GM23248 (cell line): ENCODE measurements at regions not wholly inside any gene's neighbourhood (a gene's known extent, or its start where the extent isn't known, plus 50 kb on each side); places are given as distances from the start of the nearest gene placed in this dataset.

Experiments
- EZH2 ChIP-seq: fragments of 200-600 bp; sonication (generic); IDR thresholded peaks from 2 replicates; pipeline ENCODE4 v1.6.1; 2018; ENCODE audit warnings: antibody characterized with exemption, mild to moderate bottlenecking; ENCODE audit not compliant: insufficient read depth, poor library complexity, severe bottlenecking
- EZH2phosphoT487 ChIP-seq: fragments of 200-600 bp; sonication (generic); IDR thresholded peaks from 2 replicates; pipeline ENCODE4 v1.6.1; 2018; ENCODE audit warnings: antibody characterized with exemption, moderate library complexity, mild to moderate bottlenecking, low read depth; ENCODE audit not compliant: insufficient read depth

DNA sequence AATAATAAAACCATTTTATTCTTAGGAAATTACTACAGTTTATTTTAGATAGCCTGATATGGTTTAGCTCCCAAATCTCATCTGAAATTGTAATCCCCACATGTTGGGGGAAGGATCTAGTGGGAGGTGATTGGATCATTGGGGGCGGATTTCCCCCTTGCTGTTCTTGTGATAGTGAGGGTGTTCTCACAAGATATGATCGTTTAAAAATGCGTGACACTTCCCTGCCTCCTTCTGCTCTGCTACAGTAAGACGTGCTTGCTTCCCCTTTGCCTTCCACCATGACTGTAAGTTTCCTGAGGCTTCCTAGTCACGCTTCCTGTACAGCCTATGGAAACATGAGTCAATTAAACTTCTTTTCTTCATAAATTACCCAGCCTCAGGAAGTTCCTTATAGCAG, 122.4 kb upstream of the FGF10 start:
- no peak for TF ChIP-seq EZH2
- TF ChIP-seq EZH2phosphoT487, result no peak
